Fibroblast of lung (primary cell): ENCODE measurements at regions not wholly inside any gene's neighbourhood (a gene's known extent, or its start where the extent isn't known, plus 50 kb on each side); places are given as distances from the start of the nearest gene placed in this dataset.

Experiments used
- DNase-seq, 2 donors: peaks; one replicate each; pipeline versions ENCODE4 v3.0.0 to v3.0.0-alpha.2; 2010; ENCODE audit warnings: low read depth in 2 of 2
- H2AFZ ChIP-seq: 2 replicates; pipeline ENCODE4 v1.5.1; 2012; ENCODE audit warnings: low read length, control low read depth, inconsistent platforms
- H3K27ac ChIP-seq: 2 replicates; pipeline ENCODE4 v1.5.1; 2011; ENCODE audit warnings: low read length, control low read depth; ENCODE audit not compliant: insufficient read depth
- H3K27me3 ChIP-seq: 2 replicates; pipeline ENCODE4 v1.5.1; 2011; ENCODE audit warnings: mild to moderate bottlenecking, low read length; ENCODE audit not compliant: control insufficient read depth, insufficient read depth
- H3K36me3 ChIP-seq: 2 replicates; pipeline ENCODE4 v1.5.1; 2011; ENCODE audit warnings: low read length; ENCODE audit not compliant: control insufficient read depth, insufficient read depth
- H3K4me1 ChIP-seq: 2 replicates; pipeline ENCODE4 v1.5.1; 2011; ENCODE audit warnings: low read length; ENCODE audit not compliant: control insufficient read depth, insufficient read depth; ENCODE audit errors: extremely low read depth
- H3K4me2 ChIP-seq: 2 replicates; pipeline ENCODE4 v1.5.1; 2011; ENCODE audit warnings: low read length, control low read depth; ENCODE audit not compliant: insufficient read depth; ENCODE audit errors: extremely low read depth
- H3K4me3 ChIP-seq, 4 experiments: fragments of 200-600 bp in 1 of 4; sonication (generic) in 1 of 4; replicated peaks in 1 of 4; 2 replicates each; pipeline ENCODE4 v1.5.1; 2011 to 2016; ENCODE audit warnings: low read length in 4 of 4, low read depth in 3 of 4, mild to moderate bottlenecking in 3 of 4, control low read depth in 2 of 4, inconsistent platforms in 1 of 4, mixed read lengths in 1 of 4; ENCODE audit not compliant: insufficient read depth in 1 of 4; ENCODE audit errors: control extremely low read depth in 1 of 4
- H3K79me2 ChIP-seq: 2 replicates; pipeline ENCODE4 v1.5.1; 2012; ENCODE audit warnings: mild to moderate bottlenecking, low read length, inconsistent platforms; ENCODE audit not compliant: control insufficient read depth, insufficient read depth
- H3K9ac ChIP-seq: 2 replicates; pipeline ENCODE4 v1.5.1; 2011; ENCODE audit warnings: mild to moderate bottlenecking, low read length, control low read depth; ENCODE audit not compliant: insufficient read depth
- H3K9me3 ChIP-seq: 2 replicates; pipeline ENCODE4 v1.5.1; 2012; ENCODE audit warnings: low read depth, low read length; ENCODE audit not compliant: control insufficient read depth, insufficient read depth
- H4K20me1 ChIP-seq: 2 replicates; pipeline ENCODE4 v1.5.1; 2011; ENCODE audit warnings: low read length; ENCODE audit not compliant: control insufficient read depth, insufficient read depth; ENCODE audit errors: extremely low read depth
- CTCF ChIP-seq, 2 donors: IDR thresholded peaks in 1 of 2; conservative IDR thresholded peaks in 1 of 2; 1 replicate in 1 of 2; 2 replicates in 1 of 2; pipeline ENCODE4 v1.5.1; 2011 to 2012; ENCODE audit warnings: low read length in 2 of 2, control low read depth in 1 of 2, inconsistent platforms in 1 of 2, low read depth in 1 of 2, mild to moderate bottlenecking in 1 of 2
- EZH2 ChIP-seq: IDR thresholded peaks from 2 replicates; pipeline ENCODE4 v1.5.1; 2012; ENCODE audit warnings: low read length, control low read depth, mild to moderate bottlenecking; ENCODE audit errors: missing control alignments

GRCh38 chr5:7043797-7044196 is 330.6 kb downstream of the TENT4A start:
- Histone ChIP-seq H3K9me3 (no peaks in the 10 kb centered on the region), H3K36me3 (no peaks in the 10 kb centered on the region), H3K27me3 (no peaks in the 10 kb centered on the region), H3K27ac (no peak overlapping the region), H4K20me1 (no peaks in the 10 kb centered on the region), H3K4me2 (no peak overlapping the region), H3K9ac (no peak overlapping the region), H2AFZ (no peak overlapping the region), H3K4me1 (no peaks in the 10 kb centered on the region), H3K79me2 (no peaks in the 10 kb centered on the region), H3K4me3 (no peak overlapping the region)
- no peak for DNase-seq
- TF ChIP-seq EZH2 (no peak), CTCF (conservative IDR thresholded peaks at IDR 0.05 in 1 of 2, IDR thresholded peaks at IDR 0.05 in 1 of 2; ENCODE audit: low read depth in 1 of 2, low read length in 2 of 2) (no peak)

GRCh38 chr5:7047511-7048261 is 334.5 kb downstream of the TENT4A start:
- no peak for TF ChIP-seq EZH2
- TF ChIP-seq CTCF (conservative IDR thresholded peaks at IDR 0.05 in 1 of 2, IDR thresholded peaks at IDR 0.05 in 1 of 2; ENCODE audit: low read depth in 1 of 2, low read length in 2 of 2) = no peak
- H4K20me1 ChIP-seq = no peaks in the 10 kb centered on the region
- no peak overlapping the region for H3K27ac ChIP-seq
- no peaks in the 10 kb centered on the region for H3K9me3 ChIP-seq
- H3K79me2 ChIP-seq = no peaks in the 10 kb centered on the region
- no peaks in the 10 kb centered on the region for H3K4me1 ChIP-seq
- DNase-seq = no peak
- H2AFZ ChIP-seq = no peak overlapping the region
- no peaks in the 10 kb centered on the region for H3K36me3 ChIP-seq
- no peak overlapping the region for H3K9ac ChIP-seq
- H3K4me2 ChIP-seq = no peak overlapping the region
- H3K27me3 ChIP-seq = no peaks in the 10 kb centered on the region
- H3K4me3 ChIP-seq = no peak overlapping the region

GRCh38 chr5:7050986-7051385 is 337.8 kb downstream of the TENT4A start:
- Histone ChIP-seq H3K27ac (no peak overlapping the region), H3K4me2 (no peak overlapping the region), H3K79me2 (no peaks in the 10 kb centered on the region), H3K27me3 (no peaks in the 10 kb centered on the region), H3K4me3 (no peak overlapping the region), H3K9ac (no peak overlapping the region), H4K20me1 (no peaks in the 10 kb centered on the region), H3K36me3 (no peaks in the 10 kb centered on the region), H3K9me3 (no peaks in the 10 kb centered on the region), H3K4me1 (no peaks in the 10 kb centered on the region), H2AFZ (no peak overlapping the region)
- TF ChIP-seq EZH2 = no peak
- DNase-seq = no peak
